NCI-H1417 (cell line): ENCODE measurements at regions not wholly inside any gene's neighbourhood (a gene's known extent, or its start where the extent isn't known, plus 50 kb on each side); places are given as distances from the start of the nearest gene placed in this dataset.
A peak's percentile ranks its signal among the peaks of the same experiment; 100 is the strongest.

Experiments
- DNase-seq, 3 experiments: peaks; one replicate each; lab custom pipeline; 2025; lab: John Stamatoyannopoulos, UW

GRCh38 chrX:138534410-138534809 lies 177.1 kb downstream of the FGF13 start:
- DNase-seq, result no peak

GRCh38 chrX:138519296-138519695 lies 192.2 kb downstream of the FGF13 start:
- DNase-seq, result peak in 2 of 3 experiments; percentile 14 to 76

- no peak for DNase-seq
Observed at GRCh38 chrX:138504273-138504672, 207.2 kb downstream of the FGF13 start.

- DNase-seq, result no peak
Observed at GRCh38 chrX:138492371-138492770, 219.1 kb downstream of the FGF13 start.

- no peak for DNase-seq
Observed at GRCh38 chrX:138487866-138488265, 223.7 kb downstream of the FGF13 start.

GRCh38 chrX:138485767-138486166 lies 225.8 kb downstream of the FGF13 start:
- no peak for DNase-seq

GRCh38 chrX:138485224-138485623 lies 226.3 kb downstream of the FGF13 start:
- DNase-seq, result no peak

- no peak for DNase-seq
Observed at GRCh38 chrX:138484451-138484850, 227.1 kb downstream of the FGF13 start.

GRCh38 chrX:138481649-138482048 lies 229.9 kb downstream of the FGF13 start:
- DNase-seq, result no peak

- no peak for DNase-seq
Observed at GRCh38 chrX:138463476-138463875, 248.0 kb downstream of the FGF13 start.
